ENCODE measurements at regions not wholly inside any gene's neighbourhood (a gene's known extent, or its start where the extent isn't known, plus 50 kb on each side); places are given as distances from the start of the nearest gene placed in this dataset.

DNA sequence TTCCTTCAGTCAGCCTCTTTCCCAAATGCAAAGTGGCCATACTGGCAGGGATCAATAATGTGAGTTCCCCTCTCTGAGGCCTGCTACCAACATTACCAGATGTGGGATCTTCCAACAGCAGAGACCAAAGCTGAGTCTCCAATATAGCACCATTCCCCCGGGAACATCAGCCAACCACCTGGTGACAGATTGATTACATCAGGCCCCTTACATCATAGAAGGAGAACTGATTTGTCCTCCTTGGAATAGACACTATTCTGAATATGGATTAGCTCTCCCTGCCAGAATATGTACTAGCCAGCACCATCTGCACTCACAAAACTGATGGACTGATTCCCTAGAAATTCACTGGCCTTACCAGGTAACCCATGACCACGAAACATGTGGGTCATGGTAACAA, 61.9 kb upstream of the CARMIL1 start:
- Histone ChIP-seq H3K36me3 (replicated peaks) (no peaks in the 10 kb centered on the region), H3K27ac (no peak overlapping the region), H3K27me3 (replicated peaks) (no peaks in the 10 kb centered on the region), H3K4me3 (ENCODE audit: low read depth, low read length) (no peak overlapping the region)
- DNase-seq, result no peak
- TF ChIP-seq, protein P1, sequence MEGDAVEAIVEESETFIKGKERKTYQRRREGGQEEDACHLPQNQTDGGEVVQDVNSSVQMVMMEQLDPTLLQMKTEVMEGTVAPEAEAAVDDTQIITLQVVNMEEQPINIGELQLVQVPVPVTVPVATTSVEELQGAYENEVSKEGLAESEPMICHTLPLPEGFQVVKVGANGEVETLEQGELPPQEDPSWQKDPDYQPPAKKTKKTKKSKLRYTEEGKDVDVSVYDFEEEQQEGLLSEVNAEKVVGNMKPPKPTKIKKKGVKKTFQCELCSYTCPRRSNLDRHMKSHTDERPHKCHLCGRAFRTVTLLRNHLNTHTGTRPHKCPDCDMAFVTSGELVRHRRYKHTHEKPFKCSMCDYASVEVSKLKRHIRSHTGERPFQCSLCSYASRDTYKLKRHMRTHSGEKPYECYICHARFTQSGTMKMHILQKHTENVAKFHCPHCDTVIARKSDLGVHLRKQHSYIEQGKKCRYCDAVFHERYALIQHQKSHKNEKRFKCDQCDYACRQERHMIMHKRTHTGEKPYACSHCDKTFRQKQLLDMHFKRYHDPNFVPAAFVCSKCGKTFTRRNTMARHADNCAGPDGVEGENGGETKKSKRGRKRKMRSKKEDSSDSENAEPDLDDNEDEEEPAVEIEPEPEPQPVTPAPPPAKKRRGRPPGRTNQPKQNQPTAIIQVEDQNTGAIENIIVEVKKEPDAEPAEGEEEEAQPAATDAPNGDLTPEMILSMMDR (IDR thresholded peaks at IDR 0.05; ENCODE audit: low read depth, low read length, missing control alignments), result no peak
- in situ Hi-C loops (cut with HindIII; ENCODE audit: low pct_ligation_motif_present, low sequenced_read_pairs), result no loop called here

DNA sequence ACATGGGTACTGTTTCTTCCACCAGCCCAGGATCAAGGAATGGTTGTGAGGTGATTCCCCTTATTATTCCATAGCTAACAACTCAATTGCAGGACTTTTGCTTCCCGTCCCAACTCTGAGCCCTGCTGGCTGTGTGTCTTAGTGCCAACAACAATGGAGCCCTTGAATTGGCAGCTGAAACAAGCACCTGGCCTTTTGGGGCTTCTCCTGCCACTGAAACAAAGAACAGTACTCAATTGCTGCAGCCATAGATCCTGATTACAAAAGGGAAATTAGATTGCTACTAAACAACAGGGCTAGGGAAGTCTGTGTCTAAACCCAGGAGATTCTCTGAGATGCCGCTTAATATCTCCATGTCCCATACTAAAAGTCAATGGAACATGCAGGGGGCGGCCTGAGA, 61.3 kb upstream of the CARMIL1 start:
- in situ Hi-C loops (cut with HindIII; ENCODE audit: low pct_ligation_motif_present, low sequenced_read_pairs), result no loop called here
- Histone ChIP-seq H3K4me3 (ENCODE audit: low read depth, low read length) (no peak overlapping the region), H3K27ac (no peak overlapping the region), H3K36me3 (replicated peaks) (no peaks in the 10 kb centered on the region), H3K27me3 (replicated peaks) (no peaks in the 10 kb centered on the region)
- no peak for DNase-seq
- TF ChIP-seq, protein P1 (IDR thresholded peaks at IDR 0.05; ENCODE audit: low read depth, low read length, missing control alignments), result no peak

DNA sequence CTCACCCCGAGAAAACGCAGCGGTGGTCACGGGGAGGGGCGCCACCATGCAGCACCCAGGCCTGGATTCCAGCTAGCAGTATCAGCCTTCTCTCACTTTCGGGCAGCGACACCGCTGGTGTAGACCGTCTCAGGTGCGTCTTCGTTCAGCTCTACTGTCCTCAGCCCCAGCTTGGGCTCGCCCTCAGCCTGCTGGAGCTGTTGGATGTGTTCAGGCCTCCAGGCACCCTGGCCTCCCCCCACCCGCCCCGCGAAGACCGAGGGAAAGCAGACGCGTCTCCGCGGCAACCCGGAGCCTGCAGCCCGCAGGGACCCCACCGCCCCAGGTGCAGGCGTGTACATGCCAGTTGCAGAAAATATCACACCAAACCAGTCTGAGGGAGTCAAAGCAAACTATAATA, 60.8 kb upstream of the CARMIL1 start:
- Histone ChIP-seq H3K4me3 (ENCODE audit: low read depth, low read length) (no peak overlapping the region), H3K27me3 (replicated peaks) (no peaks in the 10 kb centered on the region), H3K36me3 (replicated peaks) (no peaks in the 10 kb centered on the region), H3K27ac (no peak overlapping the region)
- TF ChIP-seq, protein P1 (IDR thresholded peaks at IDR 0.05; ENCODE audit: low read depth, low read length, missing control alignments), result no peak
- DNase-seq, result no peak
- in situ Hi-C loops (cut with HindIII; ENCODE audit: low pct_ligation_motif_present, low sequenced_read_pairs), result no loop called here

DNA sequence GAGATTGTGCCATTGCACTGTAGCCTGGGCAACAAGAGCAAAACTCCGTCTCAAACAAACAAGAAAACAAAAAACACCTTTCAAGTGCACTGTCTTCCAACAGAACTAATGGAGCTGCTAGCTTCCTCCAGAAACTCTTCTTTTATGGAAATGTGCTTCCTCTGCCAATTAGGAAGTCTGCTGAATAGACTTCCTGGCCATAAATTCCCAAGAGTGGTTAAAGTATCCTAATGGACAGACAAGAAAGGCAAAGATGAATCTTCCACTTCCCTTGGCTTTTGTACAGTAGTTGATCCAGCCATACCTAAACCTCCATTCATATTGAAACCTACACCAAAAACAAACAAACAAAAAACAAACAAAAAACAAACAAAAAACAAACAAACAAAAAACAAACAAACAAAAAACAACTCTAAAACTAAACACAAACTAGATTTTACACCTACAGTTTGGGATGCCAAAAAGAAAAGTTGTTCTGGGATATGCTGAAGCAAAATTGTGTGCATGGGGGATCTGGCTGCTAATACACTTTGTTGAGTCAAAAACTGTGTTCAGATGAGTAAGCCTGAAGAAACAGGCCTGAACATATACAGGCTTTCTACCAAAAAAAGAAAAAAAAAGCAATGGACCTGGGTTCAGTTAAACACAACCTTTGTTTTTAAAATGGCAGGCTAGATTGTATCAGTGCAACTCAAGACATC, 59.8 kb upstream of the CARMIL1 start:
- no peak for DNase-seq
- in situ Hi-C loops (cut with HindIII; ENCODE audit: low pct_ligation_motif_present, low sequenced_read_pairs), result no loop called here
- Histone ChIP-seq H3K27ac (no peak overlapping the region), H3K27me3 (replicated peaks) (no peaks in the 10 kb centered on the region), H3K36me3 (replicated peaks) (no peaks in the 10 kb centered on the region), H3K4me3 (ENCODE audit: low read depth, low read length) (no peak overlapping the region)
- TF ChIP-seq, protein P1 (IDR thresholded peaks at IDR 0.05; ENCODE audit: low read depth, low read length, missing control alignments), result no peak

DNA sequence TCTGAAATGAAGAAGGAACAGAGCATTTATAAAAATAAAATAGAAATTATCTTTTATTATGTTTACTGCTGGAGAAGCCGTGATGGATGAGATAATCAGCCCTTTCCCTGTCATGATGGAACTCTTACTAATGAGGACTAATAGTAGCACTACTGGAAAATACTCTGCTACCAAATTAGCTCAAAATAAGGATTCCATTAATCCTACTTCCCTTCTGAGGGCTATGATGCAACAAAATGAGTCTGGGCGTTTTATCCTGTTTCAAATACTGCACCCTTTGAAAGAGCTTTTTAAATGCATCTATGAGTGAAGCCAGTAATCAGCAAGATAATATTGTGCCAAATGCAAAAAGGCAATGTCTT, 59.3 kb upstream of the CARMIL1 start:
- Histone ChIP-seq H3K36me3 (replicated peaks) (no peaks in the 10 kb centered on the region), H3K4me3 (ENCODE audit: low read depth, low read length) (no peak overlapping the region), H3K27me3 (replicated peaks) (no peaks in the 10 kb centered on the region), H3K27ac (no peak overlapping the region)
- no peak for DNase-seq
- in situ Hi-C loops (cut with HindIII; ENCODE audit: low pct_ligation_motif_present, low sequenced_read_pairs), result no loop called here
- TF ChIP-seq, protein P1 (IDR thresholded peaks at IDR 0.05; ENCODE audit: low read depth, low read length, missing control alignments), result no peak

DNA sequence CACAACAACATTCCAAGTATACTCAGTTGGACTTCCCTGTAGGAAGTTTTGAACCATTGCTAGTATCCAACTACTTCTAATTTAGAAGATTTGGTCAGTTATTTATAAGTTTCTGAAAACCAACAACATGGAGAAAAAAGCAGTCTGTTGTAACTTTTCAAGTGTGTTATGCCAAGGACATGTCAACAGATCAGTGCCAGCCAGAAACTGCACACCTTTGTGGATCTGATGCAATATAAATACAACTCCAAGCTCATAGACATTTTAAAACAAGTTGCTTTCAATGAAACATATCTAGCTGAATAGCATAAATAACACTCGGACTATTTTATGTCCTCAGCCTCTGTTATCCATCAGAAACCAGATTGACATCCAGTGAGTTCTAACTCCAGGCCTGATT, 58.3 kb upstream of the CARMIL1 start:
- TF ChIP-seq, protein P1 (IDR thresholded peaks at IDR 0.05; ENCODE audit: low read depth, low read length, missing control alignments), result no peak
- in situ Hi-C loops (cut with HindIII; ENCODE audit: low pct_ligation_motif_present, low sequenced_read_pairs), result no loop called here
- no peaks in the 10 kb centered on the region for H3K27me3 ChIP-seq (replicated peaks)
- no peak overlapping the region for H3K4me3 ChIP-seq (ENCODE audit: low read depth, low read length)
- no peak overlapping the region for H3K27ac ChIP-seq
- no peak for DNase-seq
- no peaks in the 10 kb centered on the region for H3K36me3 ChIP-seq (replicated peaks)
